ENCODE measurements at regions not wholly inside any gene's neighbourhood (a gene's known extent, or its start where the extent isn't known, plus 50 kb on each side); places are given as distances from the start of the nearest gene placed in this dataset.
"Not testable (repeated sequence)": the region's sequence is repeated elsewhere in the genome, so short reads cannot be mapped to it uniquely, and the experiment has no call there.

DNA sequence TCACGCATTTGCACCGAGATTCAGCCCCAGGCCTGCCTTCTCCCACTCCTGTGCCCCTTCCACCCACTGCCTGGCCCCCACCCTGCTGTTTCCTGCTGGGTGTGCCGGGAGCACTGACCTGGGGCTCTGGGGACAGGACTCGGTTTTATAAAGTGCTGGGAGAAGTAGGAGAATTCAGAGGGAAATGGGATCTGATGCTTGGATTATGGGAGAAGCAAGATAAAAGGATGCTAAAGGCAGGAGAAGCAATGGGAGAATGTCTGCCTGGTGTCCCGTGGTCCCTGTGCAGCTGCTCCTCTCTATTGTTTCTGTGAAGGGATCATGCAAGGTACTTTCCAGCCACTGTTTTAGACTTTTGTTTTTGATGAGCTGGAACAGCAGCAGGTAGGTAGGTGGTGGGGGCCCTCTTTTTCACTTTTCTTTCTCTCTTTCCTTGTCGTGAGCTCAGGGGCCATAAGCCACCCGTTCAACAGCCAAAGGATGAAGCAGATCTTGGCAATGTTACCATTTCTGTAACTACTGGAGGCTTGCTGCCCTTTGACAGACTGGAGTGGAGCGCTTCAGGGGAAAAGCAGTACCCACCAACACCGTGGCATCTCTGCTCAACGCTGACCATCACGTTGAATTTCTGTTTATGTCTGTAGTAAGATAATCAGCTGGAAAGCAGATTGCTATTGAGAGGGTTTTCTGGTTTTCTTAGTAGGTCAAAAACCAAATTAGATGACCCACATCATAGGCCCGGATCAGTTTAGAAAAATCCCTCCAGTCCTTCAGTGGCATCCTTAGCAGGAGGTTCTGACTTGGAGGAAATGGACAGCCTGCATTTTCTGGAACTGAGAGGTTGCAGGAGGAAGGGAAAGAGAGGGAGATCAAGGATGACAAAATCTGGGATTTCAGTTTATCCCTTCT lies 63.8 kb upstream of the ENPP6 start:
- DNase-seq (ENCODE audit: low spot score) = no peak

DNA sequence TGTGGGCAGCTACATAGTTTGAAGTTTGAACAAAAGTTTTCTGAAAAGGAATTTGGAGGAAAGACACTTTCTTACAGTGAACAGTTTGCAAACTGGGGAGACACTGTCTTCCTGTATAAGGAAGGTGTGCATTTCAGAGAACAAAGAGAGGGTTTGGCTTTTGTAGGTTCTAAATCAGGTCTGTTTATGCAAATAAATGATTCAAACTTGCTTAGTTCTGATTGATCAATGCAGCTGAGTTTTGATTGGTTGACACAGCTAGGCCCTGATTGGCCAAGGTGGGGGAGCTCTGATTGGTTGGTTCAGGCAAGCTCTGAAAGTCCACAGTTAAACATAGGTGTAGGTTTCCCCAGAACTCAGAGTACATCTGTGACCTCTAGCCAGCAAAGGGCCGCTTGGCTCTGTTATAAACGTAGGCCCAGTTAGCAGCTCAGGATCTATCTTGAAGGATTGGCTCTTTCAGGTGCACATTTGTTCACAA lies 63.0 kb upstream of the ENPP6 start:
- peak; percentile 47 for DNase-seq (ENCODE audit: low spot score)

DNA sequence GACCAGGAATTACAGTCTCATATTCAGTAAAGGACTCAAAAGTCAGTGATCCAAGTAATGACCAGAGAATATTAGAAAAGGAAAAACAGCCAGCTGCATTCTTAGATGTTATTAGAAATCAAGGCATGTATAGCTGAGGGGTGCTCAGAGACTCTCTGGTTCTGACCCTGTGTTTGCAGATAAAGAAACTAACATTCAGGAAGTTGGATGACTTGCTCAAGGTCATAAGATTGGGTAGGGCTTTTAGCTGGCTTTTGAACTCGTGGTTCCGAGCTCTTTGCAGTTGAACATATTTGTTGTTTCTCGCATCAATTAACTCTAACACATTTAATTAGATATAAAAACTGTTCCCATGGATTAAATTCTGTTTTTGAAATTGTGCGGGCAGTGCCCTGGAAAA lies 62.5 kb upstream of the ENPP6 start:
- DNase-seq (ENCODE audit: low spot score) = no peak

DNA sequence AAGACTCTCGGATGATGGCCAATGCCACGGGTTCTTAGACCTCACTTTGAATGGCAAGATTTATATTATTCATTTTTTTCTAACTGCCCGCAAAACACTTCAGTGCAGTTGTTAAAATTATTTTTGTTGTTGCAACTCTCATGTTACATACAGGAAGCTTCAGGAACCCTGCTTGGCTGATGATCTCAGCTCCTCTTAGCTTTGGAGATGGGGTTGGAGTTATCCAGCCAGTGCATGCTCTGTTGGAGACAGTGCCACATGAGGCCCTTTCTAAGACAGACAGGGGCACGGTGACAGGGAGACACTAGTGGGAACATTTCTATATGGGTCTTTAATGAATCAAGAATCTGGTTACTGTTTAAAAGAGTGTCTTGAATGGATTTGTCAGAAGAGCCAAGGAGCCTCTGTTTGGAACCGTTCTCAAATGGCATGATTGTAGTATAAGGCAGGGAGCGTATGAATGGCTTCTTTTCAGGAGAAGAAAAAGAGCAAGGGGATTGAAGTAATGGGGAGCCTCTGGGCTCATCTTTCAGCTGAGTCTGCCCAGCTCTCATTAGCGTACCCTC lies 61.9 kb upstream of the ENPP6 start:
- no peak for DNase-seq (ENCODE audit: low spot score)

DNA sequence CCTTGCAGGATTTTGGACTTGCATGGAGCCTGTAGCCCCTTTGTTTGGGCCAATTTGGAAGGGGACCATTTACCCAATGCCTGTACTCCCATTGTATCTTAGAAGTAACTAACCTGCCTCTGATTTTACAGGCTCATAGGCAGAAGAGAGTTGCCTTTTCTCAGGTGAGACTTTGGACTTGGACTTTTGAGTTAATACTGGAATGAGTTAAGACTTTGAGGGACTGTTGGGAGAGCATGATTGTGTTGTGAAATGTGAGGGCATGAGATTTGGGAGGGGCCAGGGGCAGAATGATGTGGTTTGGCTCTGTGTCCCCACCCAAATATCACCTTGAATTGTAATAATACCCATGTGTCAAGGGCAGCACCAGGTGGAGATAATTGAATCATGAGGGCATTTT lies 60.1 kb upstream of the ENPP6 start:
- DNase-seq (ENCODE audit: low spot score) = not testable (repeated sequence)

DNA sequence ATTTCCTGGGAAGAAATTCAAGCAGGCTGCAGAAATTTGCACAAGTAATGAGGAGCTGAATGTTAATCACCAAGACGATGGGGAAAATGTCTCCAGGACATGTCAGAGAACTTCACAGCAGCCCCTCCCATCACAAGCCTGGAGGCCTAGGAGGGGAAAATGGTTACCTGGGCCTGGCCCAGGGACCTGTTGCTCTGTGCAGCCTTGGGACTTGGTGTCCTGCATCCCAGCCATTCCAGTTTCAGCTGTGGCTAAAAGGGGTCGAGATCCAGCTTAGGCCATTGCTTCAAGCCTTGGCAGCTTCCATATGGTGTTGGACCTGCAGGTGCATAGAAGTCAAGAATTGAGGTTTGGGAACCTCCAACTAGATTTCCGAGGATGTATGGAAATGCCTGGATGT lies 59.3 kb upstream of the ENPP6 start:
- not testable (repeated sequence) for DNase-seq (ENCODE audit: low spot score)

DNA sequence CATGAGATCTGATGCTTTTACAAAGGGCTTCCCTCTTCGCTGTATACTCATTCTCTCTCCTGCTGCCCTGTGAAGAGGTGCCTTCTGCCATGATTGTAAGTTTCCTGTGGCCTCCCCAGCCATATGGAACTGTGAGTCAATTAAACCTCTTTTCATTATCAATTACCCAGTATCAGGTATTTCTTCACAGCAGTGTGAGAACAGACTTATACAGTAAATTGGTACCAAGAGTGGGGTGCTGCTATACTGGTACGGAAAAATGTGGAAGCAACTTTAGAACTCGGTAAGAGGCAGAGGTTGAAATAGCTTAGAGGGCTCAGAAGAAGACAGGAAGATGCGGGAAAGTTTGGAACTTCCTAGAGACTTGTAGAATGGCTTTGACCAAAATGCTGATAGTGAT lies 58.7 kb upstream of the ENPP6 start:
- DNase-seq (ENCODE audit: low spot score) = not testable (repeated sequence)

DNA sequence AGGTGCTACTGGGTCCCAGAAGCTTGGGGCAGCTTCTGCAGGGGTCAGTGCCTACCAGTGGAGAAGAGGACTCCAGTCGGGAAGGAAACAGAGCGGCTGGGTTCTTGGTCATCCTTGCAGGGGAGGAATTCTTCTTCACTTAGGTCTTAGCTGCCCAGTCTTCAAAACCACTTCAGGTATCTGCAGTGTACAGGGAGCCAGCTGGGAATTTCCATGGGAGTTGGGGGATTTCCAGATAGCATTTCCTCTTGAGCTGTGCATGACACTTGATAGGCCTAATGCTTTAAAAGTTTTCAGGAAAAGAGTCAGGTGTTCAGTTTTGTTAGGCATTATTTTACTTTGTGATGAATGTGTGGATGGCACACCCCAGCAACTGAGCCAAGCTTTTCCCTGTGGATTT lies 58.1 kb upstream of the ENPP6 start:
- DNase-seq (ENCODE audit: low spot score) = no peak

DNA sequence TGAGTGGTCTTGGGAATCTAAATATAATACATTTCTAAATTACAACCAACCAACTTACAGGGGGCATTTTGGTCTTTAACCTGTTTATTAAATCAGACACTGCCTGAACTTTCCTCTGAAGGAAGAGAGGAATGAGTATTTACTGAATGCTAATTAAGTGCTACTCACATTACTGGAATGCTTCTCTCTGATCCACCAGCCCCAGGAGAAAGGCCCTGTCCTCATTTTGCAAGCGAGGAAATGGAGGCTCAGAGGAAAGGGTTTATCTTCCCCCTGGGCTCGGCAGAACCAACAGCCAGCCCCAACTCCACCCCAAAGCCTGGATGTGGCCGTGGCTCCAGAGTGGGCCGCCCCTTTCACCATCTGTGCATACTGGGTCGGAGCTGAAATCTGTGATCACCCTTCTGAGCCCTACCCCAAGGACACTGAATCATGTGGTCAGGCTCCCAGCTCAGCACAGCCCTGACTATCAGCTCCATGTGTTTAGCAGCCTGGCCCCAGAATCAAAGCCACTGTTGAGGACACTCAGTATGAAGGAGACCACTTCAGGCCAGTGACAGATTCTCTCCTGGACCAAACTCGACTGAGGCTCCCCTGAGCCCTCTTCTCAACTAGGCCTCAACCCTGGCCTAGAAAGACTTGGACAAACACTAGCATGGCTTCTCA lies 56.7 kb upstream of the ENPP6 start:
- DNase-seq (ENCODE audit: low spot score) = no peak

DNA sequence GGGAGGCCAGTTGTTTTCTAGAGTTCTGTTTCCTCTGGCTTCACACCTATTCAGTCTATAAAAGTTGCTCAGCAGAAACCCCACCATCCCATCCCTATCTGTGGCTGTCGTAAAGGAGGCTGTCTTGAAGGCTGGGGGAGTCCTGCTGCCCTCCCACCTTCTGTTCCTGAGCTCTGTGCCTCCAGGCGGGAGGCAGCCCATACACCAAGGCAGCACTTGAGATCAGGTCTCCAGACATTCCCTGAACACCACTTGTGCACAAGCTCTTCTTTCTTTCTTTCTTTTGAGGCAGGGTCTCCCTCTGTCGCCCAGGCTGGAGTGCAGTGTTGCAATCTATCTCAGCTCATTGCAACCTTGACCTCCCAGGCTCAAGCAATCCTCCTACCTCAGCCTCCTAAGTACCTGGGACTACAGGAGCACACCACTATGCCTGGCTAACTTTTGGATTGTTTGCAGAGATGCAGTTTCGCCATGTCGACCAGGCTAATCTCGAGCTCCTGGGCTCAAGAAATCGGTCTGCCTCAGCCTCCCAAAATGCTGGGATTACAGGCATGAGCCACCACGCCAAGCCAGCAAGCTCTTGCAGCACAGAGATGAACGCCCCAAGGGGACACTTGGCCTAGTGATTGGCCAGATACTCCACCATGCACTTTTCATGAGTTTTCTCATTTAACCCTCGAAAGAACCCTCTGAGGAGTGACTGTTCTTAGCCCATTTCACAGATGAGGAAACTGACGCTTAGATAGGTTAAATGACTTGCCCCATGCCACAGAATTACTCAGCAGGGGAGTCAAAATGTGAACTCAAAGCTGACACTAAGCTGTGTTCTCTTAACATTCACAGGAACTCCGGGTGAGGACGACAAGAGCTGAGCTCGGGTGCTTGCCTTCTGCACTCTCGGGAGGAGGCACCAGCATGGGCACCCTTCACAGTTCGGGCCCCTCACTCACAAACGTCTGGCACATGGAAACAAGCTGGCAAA lies 55.8 kb upstream of the ENPP6 start:
- no peak for DNase-seq (ENCODE audit: low spot score)

DNA sequence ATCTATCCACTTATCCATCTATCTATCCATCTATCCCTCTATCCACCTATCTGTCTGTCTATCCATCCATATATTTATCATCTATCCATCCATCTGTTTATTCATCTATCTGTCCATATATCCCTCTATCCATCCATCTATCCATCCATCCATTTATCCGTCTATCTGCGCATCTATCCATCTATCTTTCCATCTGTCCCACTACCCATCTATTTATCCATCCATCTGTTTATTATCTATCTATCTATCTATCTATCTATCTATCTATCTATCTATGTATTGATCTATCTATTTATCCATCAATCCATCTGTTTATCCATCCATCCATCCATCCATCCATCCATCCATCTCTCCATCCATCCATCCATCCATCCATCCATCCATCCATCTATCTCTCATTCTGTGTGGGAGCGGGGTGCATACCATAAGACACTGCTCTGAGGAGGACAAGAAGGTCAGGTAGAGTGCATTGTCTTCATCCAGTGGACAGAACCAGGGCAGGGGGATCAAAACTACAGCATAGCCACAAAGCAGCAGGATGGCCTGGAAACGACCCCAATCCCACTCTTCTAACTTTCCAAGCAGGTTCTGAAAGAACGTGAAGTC lies 53.2 kb upstream of the ENPP6 start:
- DNase-seq (ENCODE audit: low spot score) = no peak

DNA sequence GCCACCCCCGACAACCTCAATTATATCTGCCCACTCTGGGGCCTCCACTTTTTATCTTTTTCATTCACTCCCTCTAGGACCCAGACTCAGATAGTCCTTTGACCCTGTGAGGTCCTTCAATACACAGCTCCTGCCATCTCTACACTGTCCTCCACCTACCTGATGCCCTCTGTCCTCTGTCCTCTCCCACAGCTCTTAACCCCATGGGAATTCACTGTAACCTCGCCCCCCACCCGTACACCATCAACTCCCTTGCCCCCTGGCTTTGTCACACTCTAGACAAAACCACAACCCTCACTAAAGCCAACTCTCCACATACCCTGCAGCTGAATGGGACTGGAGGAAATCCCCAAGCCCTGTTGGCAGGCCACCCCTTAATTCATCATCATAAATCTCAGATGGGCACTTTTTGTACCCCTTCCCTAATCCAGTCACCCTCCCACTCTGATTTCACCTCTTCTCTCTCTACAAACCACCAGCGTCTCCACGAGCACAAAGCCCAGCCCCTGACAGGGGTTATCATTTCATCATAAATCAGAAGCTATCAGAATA lies 52.3 kb upstream of the ENPP6 start:
- DNase-seq (ENCODE audit: low spot score) = no peak

DNA sequence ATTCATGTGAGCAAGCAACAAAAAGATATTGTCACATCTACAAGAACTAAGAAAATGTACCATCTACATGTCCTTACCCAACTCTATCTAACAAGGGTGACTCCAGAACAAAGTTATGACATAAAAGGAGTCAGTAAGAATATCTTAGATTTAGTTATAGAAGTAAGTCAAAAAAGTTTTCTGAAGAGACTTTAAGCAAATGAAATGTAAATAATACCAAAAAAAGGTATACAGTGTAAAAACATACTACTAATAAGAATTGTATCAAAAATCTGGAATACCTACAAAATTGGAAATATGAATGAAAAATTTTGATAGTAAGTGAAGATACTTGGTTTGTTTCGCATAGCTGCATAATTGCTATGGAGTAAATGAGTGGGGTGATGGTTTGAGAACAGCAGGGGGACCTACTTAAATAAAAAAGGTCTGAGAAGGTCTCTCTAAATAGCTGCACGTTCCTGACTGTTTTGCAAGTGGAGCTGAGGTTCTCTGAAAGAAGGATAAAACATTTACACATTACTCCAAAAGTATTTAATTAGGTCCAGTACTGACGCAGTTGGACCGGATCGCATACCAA lies 51.0 kb upstream of the ENPP6 start:
- DNase-seq (ENCODE audit: low spot score) = no peak

DNA sequence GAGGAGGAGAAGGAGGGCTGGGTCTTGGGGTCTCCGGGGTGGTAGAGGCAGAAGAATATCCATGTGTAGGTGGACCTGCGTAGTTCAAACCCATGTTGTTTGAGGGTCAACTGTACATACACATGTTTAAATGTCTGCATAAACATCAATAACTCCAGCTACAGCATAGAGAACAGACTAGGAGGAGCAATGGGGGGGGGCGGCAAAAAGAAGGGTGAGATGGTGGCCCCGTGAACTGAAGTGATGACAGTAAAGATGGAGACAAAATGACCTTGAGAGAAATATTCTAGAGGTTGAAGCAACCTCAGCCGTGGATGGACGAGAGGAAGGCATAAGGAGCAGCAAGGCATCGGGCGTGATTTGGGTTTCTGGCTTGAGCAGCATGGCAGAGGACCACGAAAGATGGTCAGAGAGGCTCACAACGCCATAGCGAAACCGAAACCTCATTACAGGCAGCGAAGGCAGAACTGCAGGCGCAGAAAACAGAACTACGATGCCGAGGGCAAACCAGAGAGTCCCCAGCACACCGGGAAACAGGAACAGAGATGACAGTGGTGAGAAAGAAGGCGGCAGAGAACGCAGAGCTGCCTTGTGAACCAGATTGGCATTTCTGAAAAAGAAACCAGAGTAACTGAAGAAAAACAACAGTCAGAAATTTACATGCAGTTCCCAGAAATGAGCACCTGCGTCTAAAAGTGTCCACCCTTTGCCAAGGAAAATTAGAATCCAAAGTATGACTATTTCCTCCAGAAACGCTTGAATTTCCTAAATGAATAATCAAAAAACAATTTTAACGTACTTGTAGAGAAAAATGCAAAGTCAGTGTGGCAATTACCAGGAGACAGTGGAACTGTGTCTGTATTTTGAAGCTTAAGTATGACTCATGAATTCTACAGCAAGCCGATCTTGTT lies 50.3 kb upstream of the ENPP6 start:
- peak; percentile 79 for DNase-seq (ENCODE audit: low spot score)

Data from CD4-positive, alpha-beta T cell treated with Interleukin-15 for 4 hours (primary cell).